Naive thymus-derived CD4-positive, alpha-beta T cell (primary cell): ENCODE measurements at regions not wholly inside any gene's neighbourhood (a gene's known extent, or its start where the extent isn't known, plus 50 kb on each side); places are given as distances from the start of the nearest gene placed in this dataset.

Experiments used
- ATAC-seq: fragments of 150-1000 bp; cut with Tn5 transposase; 2 replicates; pipeline ENCODE4 v1.10.0; 2021; ENCODE audit warnings: mild to moderate bottlenecking, moderate library complexity
- CTCF ChIA-PET: fragments of 350-600 bp; sonication (Branson Sonifier 250); formaldehyde crosslinking; loops from one replicate; lab custom pipeline; 2021; ENCODE audit warnings: antibody characterized with exemption; lab: Charles Lee
- POLR2A ChIA-PET: fragments of 350-600 bp; sonication (Branson Sonifier 250); formaldehyde crosslinking; loops from one replicate; lab custom pipeline; 2021; ENCODE audit warnings: antibody characterized with exemption, inconsistent platforms; lab: Charles Lee
- DNase-seq, 9 donors: peaks; one replicate each; pipeline versions ENCODE4 v3.0.0 to v3.0.0-alpha.2; 2020 to 2022; ENCODE audit warnings: mixed read lengths in 1 of 9
- H3K27ac ChIP-seq: one replicate; pipeline ENCODE4 v1.7.0; 2013; ENCODE audit warnings: mild to moderate bottlenecking, low read depth, low read length, moderate library complexity
- H3K27me3 ChIP-seq, 2 donors: one replicate each; pipeline ENCODE4 v1.7.0; 2013; ENCODE audit warnings: low read length in 2 of 2, mild to moderate bottlenecking in 2 of 2, moderate library complexity in 2 of 2; ENCODE audit not compliant: control insufficient read depth in 2 of 2, insufficient read depth in 2 of 2
- H3K36me3 ChIP-seq, 3 experiments: 1 replicate in 2 of 3; 2 replicates in 1 of 3; pipeline ENCODE4 v1.7.0; 2013; ENCODE audit warnings: low read length in 3 of 3, mild to moderate bottlenecking in 3 of 3, moderate library complexity in 1 of 3; ENCODE audit not compliant: insufficient read depth in 3 of 3, control insufficient read depth in 2 of 3
- H3K4me1 ChIP-seq, 2 donors: one replicate each; pipeline ENCODE4 v1.7.0; 2013; ENCODE audit warnings: low read length in 2 of 2, mild to moderate bottlenecking in 2 of 2, moderate library complexity in 1 of 2; ENCODE audit not compliant: control insufficient read depth in 2 of 2, insufficient read depth in 2 of 2
- H3K4me3 ChIP-seq: 2 replicates; pipeline ENCODE4 v1.7.0; 2013; ENCODE audit warnings: mild to moderate bottlenecking, low read length
- H3K9me3 ChIP-seq, 3 experiments: 1 replicate in 2 of 3; 2 replicates in 1 of 3; pipeline ENCODE4 v1.7.0; 2013; ENCODE audit warnings: low read length in 3 of 3; ENCODE audit not compliant: control insufficient read depth in 2 of 3
- H3K27ac Mint-ChIP-seq, 9 donors: one replicate each; pipeline ENCODE4 v1.8.0; 2020 to 2022; ENCODE audit warnings: mixed read lengths in 9 of 9, mild to moderate bottlenecking in 8 of 9, moderate library complexity in 5 of 9, inconsistent platforms in 2 of 9
- H3K27me3 Mint-ChIP-seq, 5 donors: one replicate each; pipeline ENCODE4 v1.8.0; 2021 to 2022; ENCODE audit warnings: mixed read lengths in 5 of 5, mild to moderate bottlenecking in 1 of 5
- H3K36me3 Mint-ChIP-seq, 5 donors: one replicate each; pipeline ENCODE4 v1.8.0; 2020 to 2022; ENCODE audit warnings: mixed read lengths in 5 of 5, mild to moderate bottlenecking in 3 of 5, inconsistent platforms in 1 of 5
- H3K4me1 Mint-ChIP-seq, 7 donors: one replicate each; pipeline ENCODE4 v1.8.0; 2020 to 2022; ENCODE audit warnings: mixed read lengths in 7 of 7, mild to moderate bottlenecking in 3 of 7, inconsistent platforms in 1 of 7
- H3K4me3 Mint-ChIP-seq, 10 donors: one replicate each; pipeline ENCODE4 v1.8.0; 2020 to 2022; ENCODE audit warnings: mild to moderate bottlenecking in 10 of 10, mixed read lengths in 10 of 10, moderate library complexity in 6 of 10, inconsistent platforms in 2 of 10
- H3K9me3 Mint-ChIP-seq, 11 donors: one replicate each; pipeline ENCODE4 v1.8.0; 2020 to 2022; ENCODE audit warnings: mixed read lengths in 11 of 11, mild to moderate bottlenecking in 4 of 11, inconsistent platforms in 1 of 11, moderate library complexity in 1 of 11
- intact Hi-C, 2 donors: fragments of 100-400 bp; cut with micrococcal nuclease; formaldehyde crosslinking; loops; one replicate each; pipeline ENCODE4 v1.15.1; 2023

DNA sequence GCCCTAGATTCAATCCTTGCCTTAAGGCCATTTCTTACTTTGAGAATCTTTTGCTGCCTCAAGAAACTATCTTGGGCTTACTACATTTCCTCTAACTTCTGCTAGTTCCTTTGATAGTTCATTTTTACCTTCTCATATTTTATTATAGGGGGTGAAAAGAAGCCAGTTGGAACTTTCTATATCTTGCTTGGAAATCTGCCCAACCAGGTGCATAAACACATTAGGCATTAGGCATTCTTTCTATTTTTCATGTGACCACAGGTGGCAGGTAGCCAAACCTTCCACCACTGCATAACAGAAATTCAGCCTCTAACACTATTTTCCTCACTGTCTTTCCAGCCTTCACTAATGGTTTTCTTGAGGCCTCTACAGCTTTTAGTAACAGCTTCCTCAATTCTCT lies 300.0 kb upstream of the SP8 start:
- peaks cover 0 to 11% (median 2%) of the 10 kb centered on the region in 5 donors for H3K27me3 Mint-ChIP-seq
- no peak overlapping the region for H3K4me3 Mint-ChIP-seq
- H3K4me1 Mint-ChIP-seq, result no peaks in the 10 kb centered on the region
- intact Hi-C loops, result no loop called here
- POLR2A ChIA-PET, result no interaction called here
- no peak overlapping the region for H3K27ac Mint-ChIP-seq
- peaks cover 0 to 3% (median 0%) of the 10 kb centered on the region in 11 donors for H3K9me3 Mint-ChIP-seq
- no peaks in the 10 kb centered on the region for H3K36me3 Mint-ChIP-seq
- no peak overlapping the region for H3K4me3 ChIP-seq
- H3K27ac ChIP-seq, result no peak overlapping the region
- DNase-seq (no peak), ATAC-seq (no peak)
- no peaks in the 10 kb centered on the region for H3K9me3 ChIP-seq
- CTCF ChIA-PET, result no interaction called here
- no peaks in the 10 kb centered on the region for H3K27me3 ChIP-seq
- H3K36me3 ChIP-seq, result no peaks in the 10 kb centered on the region
- no peaks in the 10 kb centered on the region for H3K4me1 ChIP-seq

DNA sequence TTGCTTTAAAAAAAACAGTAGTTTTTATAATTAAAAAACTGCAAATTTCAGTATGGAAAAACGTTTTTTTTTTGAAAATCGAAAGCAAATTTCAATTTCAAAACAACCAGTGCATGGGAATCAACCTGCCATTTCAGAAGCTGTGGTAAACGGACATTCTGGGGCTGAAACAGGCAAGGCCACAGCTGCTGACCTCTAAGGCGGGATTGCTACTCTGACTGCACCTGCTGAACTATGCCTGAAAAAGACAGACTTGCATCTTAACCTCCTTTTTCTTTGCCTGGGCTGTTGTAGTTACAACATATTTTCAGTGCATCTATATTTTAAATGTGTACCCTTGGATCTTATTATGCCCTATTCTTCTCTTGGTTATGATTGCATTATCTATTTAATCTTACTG lies 303.0 kb upstream of the SP8 start:
- POLR2A ChIA-PET, result no interaction called here
- no peak for ATAC-seq
- no peaks in the 10 kb centered on the region for H3K9me3 ChIP-seq
- intact Hi-C loops, result no loop called here
- H3K27me3 ChIP-seq, result no peaks in the 10 kb centered on the region
- no peak overlapping the region for H3K27ac ChIP-seq
- Mint-ChIP-seq H3K27me3 (peaks cover 0 to 13% (median 8%) of the 10 kb centered on the region in 5 donors), H3K36me3 (no peaks in the 10 kb centered on the region), H3K27ac (no peak overlapping the region), H3K4me1 (no peaks in the 10 kb centered on the region), H3K9me3 (peaks cover 0 to 3% (median 0%) of the 10 kb centered on the region in 11 donors), H3K4me3 (no peak overlapping the region)
- H3K4me3 ChIP-seq, result no peak overlapping the region
- CTCF ChIA-PET, result interaction anchor here (0.7 kb wide), 1 partner anchor 26 kb away, joined by 3 read pairs; no protein-coding TSS in a partner anchor
- DNase-seq, result no peak
- no peaks in the 10 kb centered on the region for H3K36me3 ChIP-seq
- H3K4me1 ChIP-seq, result no peaks in the 10 kb centered on the region

DNA sequence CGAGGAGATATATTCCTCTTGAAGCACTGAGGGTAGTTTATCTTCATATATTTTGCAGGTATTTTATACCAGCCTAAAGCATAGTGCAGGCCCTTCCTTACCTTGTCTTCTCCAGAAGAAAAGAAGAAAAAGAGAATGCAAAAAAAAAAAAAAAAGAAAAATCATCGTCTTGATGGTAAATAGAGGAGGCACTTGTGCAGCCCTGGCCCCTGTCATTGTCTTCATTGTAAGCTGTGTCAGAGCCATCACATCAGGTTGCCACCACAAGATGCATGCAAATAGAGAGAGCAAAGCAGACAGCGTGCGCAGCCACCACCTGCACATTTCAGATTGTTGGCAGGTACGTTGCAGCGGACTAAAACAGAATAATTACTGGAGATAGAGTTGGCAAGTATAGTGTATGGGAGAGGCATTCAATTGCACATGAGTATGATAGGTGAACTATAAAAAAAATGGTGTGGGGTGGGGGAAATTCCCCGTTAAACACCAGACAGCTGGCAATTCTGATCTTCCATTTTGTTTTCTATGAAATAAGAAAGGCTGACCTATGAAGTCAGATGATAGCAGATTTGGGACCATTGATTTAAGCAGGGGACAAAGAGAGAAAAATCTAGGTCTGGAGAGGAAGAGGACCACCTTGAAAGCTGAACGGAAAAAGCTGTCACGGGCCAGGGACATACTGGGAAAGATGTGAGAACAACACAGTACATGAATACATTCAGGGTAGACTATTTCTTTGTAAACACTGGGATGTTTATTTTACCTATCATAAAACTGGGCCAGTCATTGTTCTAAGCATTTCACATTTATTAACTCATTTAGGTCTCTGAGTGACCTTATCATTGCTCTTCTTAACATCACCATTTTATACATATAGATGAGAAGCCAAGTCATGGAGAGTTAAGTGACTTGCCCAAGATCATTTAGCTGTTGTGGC lies 306.3 kb upstream of the SP8 start:
- POLR2A ChIA-PET, result no interaction called here
- Mint-ChIP-seq H3K36me3 (peaks cover 0 to 4% (median 0%) of the 10 kb centered on the region in 5 donors), H3K4me3 (no peak overlapping the region)

DNA sequence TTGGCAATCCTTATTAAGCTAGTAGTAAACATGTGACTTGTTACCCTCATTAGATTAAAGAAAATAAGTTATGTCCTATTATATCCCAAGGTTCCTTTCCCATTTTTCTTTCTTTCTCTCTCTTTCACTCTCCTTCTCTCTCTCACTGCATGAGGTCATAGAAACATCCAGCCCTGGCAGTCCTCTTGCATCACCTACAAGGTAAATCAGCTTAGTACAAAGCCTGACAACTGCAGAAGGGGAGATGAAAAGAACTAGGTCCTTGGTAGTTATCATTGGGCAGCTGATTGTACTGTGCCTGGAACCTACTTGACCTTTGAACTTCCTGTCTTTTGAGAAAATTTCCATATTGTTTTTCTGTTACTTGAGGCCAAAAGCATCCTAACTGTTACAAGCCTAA lies 307.9 kb upstream of the SP8 start:
- Mint-ChIP-seq H3K27me3 (peaks cover 0 to 24% (median 8%) of the 10 kb centered on the region in 5 donors), H3K4me3 (no peak overlapping the region), H3K4me1 (peaks cover 0 to 6% (median 0%) of the 10 kb centered on the region in 7 donors), H3K27ac (no peak overlapping the region), H3K9me3 (peaks cover 0 to 3% (median 0%) of the 10 kb centered on the region in 11 donors), H3K36me3 (peaks cover 0 to 4% (median 0%) of the 10 kb centered on the region in 5 donors)
- no peak for ATAC-seq
- Histone ChIP-seq H3K27me3 (no peaks in the 10 kb centered on the region), H3K9me3 (no peaks in the 10 kb centered on the region), H3K27ac (no peak overlapping the region), H3K4me3 (no peak overlapping the region), H3K4me1 (no peaks in the 10 kb centered on the region), H3K36me3 (no peaks in the 10 kb centered on the region)
- intact Hi-C loops, result no loop called here
- POLR2A ChIA-PET, result no interaction called here
- no peak for DNase-seq
- CTCF ChIA-PET, result no interaction called here

More for the DNA sequence above, 306.3 kb upstream of the SP8 start:
- no peak overlapping the region for H3K4me3 ChIP-seq
- no peaks in the 10 kb centered on the region for H3K9me3 ChIP-seq
- H3K27ac ChIP-seq, result no peak overlapping the region
- Mint-ChIP-seq H3K4me1 (peaks cover 0 to 6% (median 0%) of the 10 kb centered on the region in 7 donors), H3K27ac (peak overlapping the region in 1 of 9 donors; percentile 54), H3K27me3 (peaks cover 0 to 24% (median 15%) of the 10 kb centered on the region in 5 donors), H3K9me3 (peaks cover 0 to 3% (median 0%) of the 10 kb centered on the region in 11 donors)
- no peaks in the 10 kb centered on the region for H3K4me1 ChIP-seq
- intact Hi-C loops, result no loop called here
- H3K36me3 ChIP-seq, result no peaks in the 10 kb centered on the region
- no peaks in the 10 kb centered on the region for H3K27me3 ChIP-seq
- ATAC-seq, result no peak
- no peak for DNase-seq
- CTCF ChIA-PET, result interaction anchor here (0.7 kb wide), 1 partner anchor 333 kb away, joined by 4 read pairs; no protein-coding TSS in a partner anchor

DNA sequence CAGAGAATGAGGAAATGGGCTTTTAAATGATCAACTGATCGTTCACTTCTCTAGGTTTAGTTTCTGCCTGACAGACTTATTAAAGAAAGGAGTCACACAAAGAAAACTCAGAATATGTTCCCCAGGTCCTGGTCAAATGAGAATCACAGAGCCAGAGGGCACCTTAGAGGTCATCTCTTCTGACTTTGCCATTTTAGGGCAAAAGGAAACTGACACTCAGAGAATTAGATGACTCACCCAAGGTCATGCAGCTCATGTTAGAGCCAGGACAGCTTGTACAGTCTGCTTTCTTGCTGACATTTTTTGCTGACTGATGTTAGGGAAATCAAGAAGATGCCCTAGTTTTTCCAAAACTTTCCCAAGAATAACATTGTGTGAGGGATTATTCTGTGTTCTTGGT lies 312.7 kb upstream of the SP8 start:
- CTCF ChIA-PET, result no interaction called here
- intact Hi-C loops, result no loop called here
- H3K36me3 ChIP-seq, result no peaks in the 10 kb centered on the region
- POLR2A ChIA-PET, result no interaction called here
- H3K27me3 ChIP-seq, result no peaks in the 10 kb centered on the region
- H3K4me3 ChIP-seq, result no peak overlapping the region
- Mint-ChIP-seq H3K9me3 (peaks cover 0 to 2% (median 0%) of the 10 kb centered on the region in 11 donors), H3K36me3 (peaks cover 0 to 4% (median 0%) of the 10 kb centered on the region in 5 donors), H3K4me3 (no peak overlapping the region), H3K4me1 (peaks cover 0 to 6% (median 0%) of the 10 kb centered on the region in 7 donors), H3K27me3 (peaks cover 0 to 27% (median 22%) of the 10 kb centered on the region in 5 donors), H3K27ac (no peak overlapping the region)
- no peaks in the 10 kb centered on the region for H3K9me3 ChIP-seq
- H3K27ac ChIP-seq, result no peak overlapping the region
- DNase-seq (no peak), ATAC-seq (no peak)
- no peaks in the 10 kb centered on the region for H3K4me1 ChIP-seq

DNA sequence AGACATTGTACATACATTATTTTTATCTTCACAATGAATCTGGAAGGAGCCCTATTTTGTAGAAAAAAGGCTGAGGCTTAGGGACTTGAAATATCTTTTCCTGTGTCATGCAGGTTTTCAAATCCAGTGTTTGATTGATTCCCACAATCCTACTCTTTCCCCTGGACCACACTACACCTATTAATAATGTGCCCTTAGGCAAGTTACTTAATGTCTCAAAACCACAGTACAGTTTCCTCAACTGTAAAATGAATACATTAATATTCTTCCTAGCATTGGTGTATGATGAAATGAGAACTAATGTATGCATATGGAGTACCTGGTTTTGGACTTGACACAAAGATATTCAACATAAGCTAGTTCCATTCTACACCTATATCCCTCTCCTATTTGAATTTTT lies 313.3 kb upstream of the SP8 start:
- H3K4me1 Mint-ChIP-seq, result peaks cover 0 to 6% (median 0%) of the 10 kb centered on the region in 7 donors
- H3K9me3 Mint-ChIP-seq, result peaks cover 0 to 2% (median 0%) of the 10 kb centered on the region in 11 donors
- H3K27ac ChIP-seq, result no peak overlapping the region
- ChIA-PET CTCF (no interaction called here), POLR2A (no interaction called here)
- no peaks in the 10 kb centered on the region for H3K4me1 ChIP-seq
- no peaks in the 10 kb centered on the region for H3K36me3 ChIP-seq
- ATAC-seq, result no peak
- H3K4me3 Mint-ChIP-seq, result no peak overlapping the region
- H3K27ac Mint-ChIP-seq, result no peak overlapping the region
- no peaks in the 10 kb centered on the region for H3K9me3 ChIP-seq
- H3K27me3 Mint-ChIP-seq, result peaks cover 0 to 29% (median 20%) of the 10 kb centered on the region in 5 donors
- no peaks in the 10 kb centered on the region for H3K27me3 ChIP-seq
- intact Hi-C loops, result no loop called here
- no peak for DNase-seq
- H3K4me3 ChIP-seq, result no peak overlapping the region
- peaks cover 0 to 4% (median 0%) of the 10 kb centered on the region in 5 donors for H3K36me3 Mint-ChIP-seq
